Fibroblast of skin of back (primary cell): ENCODE measurements at regions not wholly inside any gene's neighbourhood (a gene's known extent, or its start where the extent isn't known, plus 50 kb on each side); places are given as distances from the start of the nearest gene placed in this dataset.

Source experiments
- DNase-seq: peaks from one replicate; pipeline ENCODE4 v3.0.0-alpha.2; 2013

- DNase-seq = no peak
These were observed 232.3 kb upstream of the MYT1L start for GRCh38 chr2:2563309-2563860.

- no peak for DNase-seq
These were observed 231.8 kb upstream of the MYT1L start for GRCh38 chr2:2562867-2563266.

GRCh38 chr2:2561346-2562095 lies 230.4 kb upstream of the MYT1L start:
- no peak for DNase-seq

- no peak for DNase-seq
These were observed 229.4 kb upstream of the MYT1L start for GRCh38 chr2:2560374-2561015.

- DNase-seq = no peak
These were observed 227.4 kb upstream of the MYT1L start for GRCh38 chr2:2558476-2558875.

GRCh38 chr2:2557475-2557874 lies 226.4 kb upstream of the MYT1L start:
- DNase-seq = no peak

GRCh38 chr2:2550856-2551255 lies 219.8 kb upstream of the MYT1L start:
- no peak for DNase-seq

- no peak for DNase-seq
These were observed 216.8 kb upstream of the MYT1L start for GRCh38 chr2:2547911-2548310.

- DNase-seq = no peak
These were observed 216.4 kb upstream of the MYT1L start for GRCh38 chr2:2547451-2547850.

- DNase-seq = no peak
These were observed 215.0 kb upstream of the MYT1L start for GRCh38 chr2:2546046-2546445.

- no peak for DNase-seq
These were observed 212.0 kb upstream of the MYT1L start for GRCh38 chr2:2542966-2543611.

- DNase-seq = no peak
These were observed 211.2 kb upstream of the MYT1L start for GRCh38 chr2:2542316-2542715.

GRCh38 chr2:2540406-2540805 lies 209.3 kb upstream of the MYT1L start:
- DNase-seq = no peak

GRCh38 chr2:2536416-2537056 lies 205.5 kb upstream of the MYT1L start:
- no peak for DNase-seq

GRCh38 chr2:2530334-2530733 lies 199.3 kb upstream of the MYT1L start:
- DNase-seq = no peak

- DNase-seq = no peak
These were observed 197.8 kb upstream of the MYT1L start for GRCh38 chr2:2528846-2529245.

GRCh38 chr2:2527148-2527547 lies 196.1 kb upstream of the MYT1L start:
- no peak for DNase-seq

- DNase-seq = no peak
These were observed 193.4 kb upstream of the MYT1L start for GRCh38 chr2:2524348-2524941.

- DNase-seq = no peak
These were observed 192.6 kb upstream of the MYT1L start for GRCh38 chr2:2523461-2524347.

GRCh38 chr2:2520401-2520811 lies 189.3 kb upstream of the MYT1L start:
- no peak for DNase-seq

GRCh38 chr2:2519381-2519780 lies 188.3 kb upstream of the MYT1L start:
- no peak for DNase-seq

GRCh38 chr2:2517399-2517798 lies 186.3 kb upstream of the MYT1L start:
- no peak for DNase-seq
